Kidney epithelial cell (primary cell): ENCODE measurements at regions not wholly inside any gene's neighbourhood (a gene's known extent, or its start where the extent isn't known, plus 50 kb on each side); places are given as distances from the start of the nearest gene placed in this dataset.

ENCODE experiments used
- DNase-seq: peaks from one replicate; pipeline ENCODE4 v3.0.0-alpha.2; 2010; ENCODE audit warnings: low read depth
- H3K27me3 ChIP-seq: 2 replicates; pipeline ENCODE4 v1.6.0; 2011; ENCODE audit warnings: low read length; ENCODE audit not compliant: control insufficient read depth, insufficient read depth
- H3K36me3 ChIP-seq: 2 replicates; pipeline ENCODE4 v1.5.1; 2011; ENCODE audit warnings: low read length; ENCODE audit not compliant: control insufficient read depth, insufficient read depth
- H3K4me3 ChIP-seq: 2 replicates; pipeline ENCODE4 v1.5.1; 2011; ENCODE audit warnings: low read depth, mild to moderate bottlenecking, control low read depth, low read length
- CTCF ChIP-seq: IDR thresholded peaks from 2 replicates; pipeline ENCODE4 v1.5.1; 2011; ENCODE audit warnings: mild to moderate bottlenecking, moderate library complexity, low read length, control low read depth, inconsistent platforms; ENCODE audit not compliant: insufficient read depth, poor library complexity, severe bottlenecking

- no peak for TF ChIP-seq CTCF
- Histone ChIP-seq H3K36me3 (no peaks in the 10 kb centered on the region), H3K27me3 (no peaks in the 10 kb centered on the region), H3K4me3 (no peak overlapping the region)
- DNase-seq, result no peak
Measured at GRCh38 chr6:6932341-6932740, 175.4 kb upstream of the RREB1 start.

GRCh38 chr6:6932968-6933367 is 174.8 kb upstream of the RREB1 start:
- no peaks in the 10 kb centered on the region for H3K36me3 ChIP-seq
- no peak for DNase-seq
- no peak overlapping the region for H3K4me3 ChIP-seq
- no peak for TF ChIP-seq CTCF
- H3K27me3 ChIP-seq, result no peaks in the 10 kb centered on the region

- TF ChIP-seq CTCF, result no peak
- Histone ChIP-seq H3K27me3 (no peaks in the 10 kb centered on the region), H3K4me3 (no peak overlapping the region)
Measured at GRCh38 chr6:6940031-6941025, 167.4 kb upstream of the RREB1 start.

GRCh38 chr6:6941201-6941600 is 166.6 kb upstream of the RREB1 start:
- no peak overlapping the region for H3K4me3 ChIP-seq
- no peak for TF ChIP-seq CTCF
- no peaks in the 10 kb centered on the region for H3K36me3 ChIP-seq
- no peaks in the 10 kb centered on the region for H3K27me3 ChIP-seq
- DNase-seq, result no peak

More at GRCh38 chr6:6940031-6941025, 167.4 kb upstream of the RREB1 start:
- H3K36me3 ChIP-seq, result no peaks in the 10 kb centered on the region
- no peak for DNase-seq

GRCh38 chr6:6942091-6942490 is 165.7 kb upstream of the RREB1 start:
- no peak for TF ChIP-seq CTCF
- no peak overlapping the region for H3K4me3 ChIP-seq
- no peaks in the 10 kb centered on the region for H3K27me3 ChIP-seq
- H3K36me3 ChIP-seq, result no peaks in the 10 kb centered on the region
- no peak for DNase-seq
